ENCODE measurements at regions not wholly inside any gene's neighbourhood (a gene's known extent, or its start where the extent isn't known, plus 50 kb on each side); places are given as distances from the start of the nearest gene placed in this dataset.

- no peak for TF ChIP-seq CTCF (IDR thresholded peaks at IDR 0.05)
- TF ChIP-seq POLR2A (IDR thresholded peaks at IDR 0.05), result no peak
Observed at GRCh38 chr13:62092949-62093348, 677.3 kb upstream of the PCDH20 start.
